Stomach (tissue), 4 donors: ENCODE measurements at regions not wholly inside any gene's neighbourhood (a gene's known extent, or its start where the extent isn't known, plus 50 kb on each side); places are given as distances from the start of the nearest gene placed in this dataset.

Source experiments
- CTCF ChIP-seq, 7 experiments: fragments of 450-650 bp in 4 of 7; fragments of 200-600 bp in 3 of 7; sonication (generic) in 3 of 7; IDR thresholded peaks; one replicate each; pipeline ENCODE4 v1.5.1; 2016 to 2019; ENCODE audit warnings: antibody characterized with exemption in 7 of 7, control low read depth in 2 of 7, mild to moderate bottlenecking in 1 of 7
- POLR2A ChIP-seq, 4 donors: fragments of 450-650 bp; IDR thresholded peaks; one replicate each; pipeline ENCODE4 v1.6.1; 2016; ENCODE audit warnings: antibody characterized with exemption in 4 of 4, control low read depth in 2 of 4, mild to moderate bottlenecking in 1 of 4, moderate library complexity in 1 of 4
- POLR2AphosphoS5 ChIP-seq, 3 donors: sonication (generic); formaldehyde crosslinking; IDR thresholded peaks; one replicate each; pipeline ENCODE4 v1.6.1; 2016; ENCODE audit warnings: antibody characterized with exemption in 3 of 3

DNA sequence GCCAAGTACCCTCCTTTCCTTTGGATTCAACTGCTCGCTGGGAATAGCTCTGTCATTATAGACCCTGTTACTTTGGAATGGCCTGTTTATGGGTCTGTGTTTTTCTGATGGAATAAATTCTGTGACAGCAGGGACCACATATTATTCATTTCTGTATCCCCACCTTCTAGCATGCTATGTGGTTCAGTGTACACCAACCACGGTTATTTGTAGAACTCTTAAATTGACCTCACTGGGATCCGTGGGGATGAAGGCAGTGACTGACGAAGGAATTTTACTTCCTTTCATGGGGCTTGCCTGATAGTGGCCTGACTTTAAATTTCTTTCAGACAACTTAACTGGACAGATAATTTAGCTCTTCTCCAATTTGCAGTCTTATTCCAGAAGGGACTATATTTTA, 343.2 kb downstream of the SPRY1 start:
- TF ChIP-seq POLR2A (IDR thresholded peaks at IDR 0.05) (no peak), CTCF (IDR thresholded peaks at IDR 0.05) (no peak), POLR2AphosphoS5 (IDR thresholded peaks at IDR 0.05) (no peak)
